ENCODE measurements at regions not wholly inside any gene's neighbourhood (a gene's known extent, or its start where the extent isn't known, plus 50 kb on each side); places are given as distances from the start of the nearest gene placed in this dataset.

GRCh38 chr5:8184455-8185063 lies 315.6 kb downstream of the MTRR start:
- TF ChIP-seq, protein P1, sequence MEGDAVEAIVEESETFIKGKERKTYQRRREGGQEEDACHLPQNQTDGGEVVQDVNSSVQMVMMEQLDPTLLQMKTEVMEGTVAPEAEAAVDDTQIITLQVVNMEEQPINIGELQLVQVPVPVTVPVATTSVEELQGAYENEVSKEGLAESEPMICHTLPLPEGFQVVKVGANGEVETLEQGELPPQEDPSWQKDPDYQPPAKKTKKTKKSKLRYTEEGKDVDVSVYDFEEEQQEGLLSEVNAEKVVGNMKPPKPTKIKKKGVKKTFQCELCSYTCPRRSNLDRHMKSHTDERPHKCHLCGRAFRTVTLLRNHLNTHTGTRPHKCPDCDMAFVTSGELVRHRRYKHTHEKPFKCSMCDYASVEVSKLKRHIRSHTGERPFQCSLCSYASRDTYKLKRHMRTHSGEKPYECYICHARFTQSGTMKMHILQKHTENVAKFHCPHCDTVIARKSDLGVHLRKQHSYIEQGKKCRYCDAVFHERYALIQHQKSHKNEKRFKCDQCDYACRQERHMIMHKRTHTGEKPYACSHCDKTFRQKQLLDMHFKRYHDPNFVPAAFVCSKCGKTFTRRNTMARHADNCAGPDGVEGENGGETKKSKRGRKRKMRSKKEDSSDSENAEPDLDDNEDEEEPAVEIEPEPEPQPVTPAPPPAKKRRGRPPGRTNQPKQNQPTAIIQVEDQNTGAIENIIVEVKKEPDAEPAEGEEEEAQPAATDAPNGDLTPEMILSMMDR (IDR thresholded peaks at IDR 0.05; ENCODE audit: extremely low read depth in 1 of 2, insufficient read depth in 1 of 2, low read depth in 1 of 2, low read length in 2 of 2): peak; percentile 47 to 49
- no peak for TF ChIP-seq MAX (IDR thresholded peaks at IDR 0.05; ENCODE audit: insufficient read depth, insufficient read length)
- no peak for TF ChIP-seq EZH2 (IDR thresholded peaks at IDR 0.05; ENCODE audit: borderline replicate concordance, low read depth, low read length, severe bottlenecking)
- no peak for TF ChIP-seq FOS (IDR thresholded peaks at IDR 0.05; ENCODE audit: borderline replicate concordance, insufficient read depth, low read length)
- no peak for TF ChIP-seq POLR2A (IDR thresholded peaks at IDR 0.05; ENCODE audit: low read depth, low read length)

Data from endothelial cell of umbilical vein (primary cell).